ENCODE measurements at regions not wholly inside any gene's neighbourhood (a gene's known extent, or its start where the extent isn't known, plus 50 kb on each side); places are given as distances from the start of the nearest gene placed in this dataset.

DNA sequence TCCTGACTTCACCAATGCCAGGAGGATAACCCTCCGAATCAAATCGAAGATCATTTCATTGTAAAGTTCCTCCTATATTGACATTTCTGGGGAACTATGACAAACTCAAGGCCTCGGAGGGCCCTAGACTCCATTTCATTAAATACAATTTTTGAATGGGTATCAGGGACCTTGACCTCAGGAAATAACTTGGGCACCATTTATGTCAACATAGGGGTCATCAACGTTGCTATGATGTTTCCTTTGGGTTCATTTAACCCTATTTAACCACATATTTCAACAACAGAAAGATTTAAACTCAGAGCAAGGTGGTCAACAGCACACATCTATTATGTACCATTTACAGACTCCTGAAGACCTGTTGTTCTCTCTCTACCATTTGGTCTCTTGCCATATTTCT, 395.1 kb downstream of the TRIML1 start:
- TF ChIP-seq SMC3 (IDR thresholded peaks at IDR 0.05; ENCODE audit: low read depth, low read length) (no peak), RAD21 (IDR thresholded peaks at IDR 0.05; ENCODE audit: low read length) (no peak), MAFK (IDR thresholded peaks at IDR 0.05; ENCODE audit: low read depth, low read length) (no peak), CHD1 (IDR thresholded peaks at IDR 0.05; ENCODE audit: low read depth, low read length) (no peak), RCOR1 (IDR thresholded peaks at IDR 0.05; ENCODE audit: insufficient replicate concordance, low read length) (no peak), POLR2A (IDR thresholded peaks at IDR 0.05; ENCODE audit: low read depth, low read length) (no peak), BHLHE40 (IDR thresholded peaks at IDR 0.05; ENCODE audit: low read depth, low read length) (no peak), FOS (IDR thresholded peaks at IDR 0.05; ENCODE audit: low read depth, low read length) (no peak), CEBPB (IDR thresholded peaks at IDR 0.05; ENCODE audit: low read depth, low read length) (no peak), RFX5 (IDR thresholded peaks at IDR 0.05; ENCODE audit: low read depth, low read length) (no peak)
- TF ChIP-seq, protein P1, sequence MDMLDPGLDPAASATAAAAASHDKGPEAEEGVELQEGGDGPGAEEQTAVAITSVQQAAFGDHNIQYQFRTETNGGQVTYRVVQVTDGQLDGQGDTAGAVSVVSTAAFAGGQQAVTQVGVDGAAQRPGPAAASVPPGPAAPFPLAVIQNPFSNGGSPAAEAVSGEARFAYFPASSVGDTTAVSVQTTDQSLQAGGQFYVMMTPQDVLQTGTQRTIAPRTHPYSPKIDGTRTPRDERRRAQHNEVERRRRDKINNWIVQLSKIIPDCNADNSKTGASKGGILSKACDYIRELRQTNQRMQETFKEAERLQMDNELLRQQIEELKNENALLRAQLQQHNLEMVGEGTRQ (IDR thresholded peaks at IDR 0.05; ENCODE audit: low read depth, low read length) = no peak
- TF ChIP-seq, protein P2, sequence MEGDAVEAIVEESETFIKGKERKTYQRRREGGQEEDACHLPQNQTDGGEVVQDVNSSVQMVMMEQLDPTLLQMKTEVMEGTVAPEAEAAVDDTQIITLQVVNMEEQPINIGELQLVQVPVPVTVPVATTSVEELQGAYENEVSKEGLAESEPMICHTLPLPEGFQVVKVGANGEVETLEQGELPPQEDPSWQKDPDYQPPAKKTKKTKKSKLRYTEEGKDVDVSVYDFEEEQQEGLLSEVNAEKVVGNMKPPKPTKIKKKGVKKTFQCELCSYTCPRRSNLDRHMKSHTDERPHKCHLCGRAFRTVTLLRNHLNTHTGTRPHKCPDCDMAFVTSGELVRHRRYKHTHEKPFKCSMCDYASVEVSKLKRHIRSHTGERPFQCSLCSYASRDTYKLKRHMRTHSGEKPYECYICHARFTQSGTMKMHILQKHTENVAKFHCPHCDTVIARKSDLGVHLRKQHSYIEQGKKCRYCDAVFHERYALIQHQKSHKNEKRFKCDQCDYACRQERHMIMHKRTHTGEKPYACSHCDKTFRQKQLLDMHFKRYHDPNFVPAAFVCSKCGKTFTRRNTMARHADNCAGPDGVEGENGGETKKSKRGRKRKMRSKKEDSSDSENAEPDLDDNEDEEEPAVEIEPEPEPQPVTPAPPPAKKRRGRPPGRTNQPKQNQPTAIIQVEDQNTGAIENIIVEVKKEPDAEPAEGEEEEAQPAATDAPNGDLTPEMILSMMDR (conservative IDR thresholded peaks at IDR 0.05; ENCODE audit: low read depth, low read length) = no peak
- no TSS peak for BruUV-seq (replicated peaks)
- H3K23ac ChIP-seq (ENCODE audit: low read depth, low read length) = no peak overlapping the region
- H2BK120ac ChIP-seq (ENCODE audit: low read depth, low read length) = no peak overlapping the region
- no peaks in the 10 kb centered on the region for H3K9me1 ChIP-seq (ENCODE audit: insufficient read depth, low read length)
- H3K18ac ChIP-seq (ENCODE audit: low read depth, low read length) = no peak overlapping the region
- no peak overlapping the region for H3K4me2 ChIP-seq (ENCODE audit: low read depth, low read length)
- H3K9ac ChIP-seq (ENCODE audit: low read depth, low read length) = no peak overlapping the region
- H3K14ac ChIP-seq (replicated peaks; ENCODE audit: low read depth, low read length) = no peak overlapping the region
- H2AFZ ChIP-seq (replicated peaks; ENCODE audit: low read length, poor library complexity) = no peak overlapping the region
- ChIA-PET POLR2A (ENCODE audit: unreplicated experiment) (no interaction called here), CTCF (no interaction called here)
- H2BK15ac ChIP-seq (ENCODE audit: low read depth, low read length) = no peak overlapping the region
- no peaks in the 10 kb centered on the region for H4K20me1 ChIP-seq (ENCODE audit: insufficient read depth, low read length)
- no peak overlapping the region for H4K8ac ChIP-seq (ENCODE audit: low read depth in 2 of 2, low read length in 2 of 2)
- no peaks in the 10 kb centered on the region for H3K27me3 ChIP-seq (ENCODE audit: control insufficient read depth, insufficient read depth, low read length)
- dilution Hi-C loops (cut with HindIII; ENCODE audit: low sequenced_read_pairs, unreplicated experiment) (no loop called here), intact Hi-C loops (cut with micrococcal nuclease) (no loop called here), in situ Hi-C loops (cut with MboI; ENCODE audit: low sequenced_read_pairs) (no loop called here)
- no peak overlapping the region for H2BK5ac ChIP-seq (ENCODE audit: low read depth, low read length, poor library complexity, severe bottlenecking)
- DNase-seq = no peak
- no peak overlapping the region for H2AK5ac ChIP-seq (ENCODE audit: low read depth, low read length)
- no peak for ATAC-seq (ENCODE audit: low read depth)
- H3K56ac ChIP-seq (ENCODE audit: extremely low read depth, insufficient read depth, low read length) = no peak overlapping the region
- H4K91ac ChIP-seq (ENCODE audit: insufficient read depth, low read depth, low read length) = no peak overlapping the region
- WGBS, 2 experiments (ENCODE audit: extremely low coverage in 2 of 2, insufficient read length in 1 of 2) = no CpG with 5 or more reads among the region's 4 CpGs
- H3K4ac ChIP-seq (ENCODE audit: low read depth, low read length) = no peak overlapping the region
- no peaks in the 10 kb centered on the region for H3K79me1 ChIP-seq (ENCODE audit: low read depth in 1 of 2, low read length in 2 of 2)
- no peak overlapping the region for H4K5ac ChIP-seq (ENCODE audit: low read depth, low read length)
- no peak overlapping the region for H2AK9ac ChIP-seq (replicated peaks; ENCODE audit: low read depth, low read length, poor library complexity)
- no peak overlapping the region for H3K4me3 ChIP-seq (ENCODE audit: insufficient read depth, low read depth, low read length)
- no peak overlapping the region for H3K27ac ChIP-seq (ENCODE audit: insufficient read depth, low read length)
- peaks cover 2% of the 10 kb centered on the region; the same call in 1 of the 2 replicates for H3K9me3 ChIP-seq (ENCODE audit: control insufficient read depth, insufficient read depth, low read length)
- H3K4me1 ChIP-seq (ENCODE audit: control insufficient read depth, insufficient read depth, low read length) = no peaks in the 10 kb centered on the region
- no peaks in the 10 kb centered on the region for H3K36me3 ChIP-seq (ENCODE audit: control insufficient read depth, insufficient read depth, low read length)
- no peak overlapping the region for H2BK20ac ChIP-seq (ENCODE audit: low read depth, low read length)

All from IMR-90 (cell line).